OCI-M1 (cell line): ENCODE measurements at regions not wholly inside any gene's neighbourhood (a gene's known extent, or its start where the extent isn't known, plus 50 kb on each side); places are given as distances from the start of the nearest gene placed in this dataset.
"Not testable (repeated sequence)": the region's sequence is repeated elsewhere in the genome, so short reads cannot be mapped to it uniquely, and the experiment has no call there.

Source experiments
- DNase-seq: peaks from one replicate; lab custom pipeline; 2025; lab: John Stamatoyannopoulos, UW

GRCh38 chr16:26715969-26716368 lies 350.8 kb upstream of the C16orf82 start:
- DNase-seq: no peak

- no peak for DNase-seq
Observed at GRCh38 chr16:26717826-26718225, 348.9 kb upstream of the C16orf82 start.

GRCh38 chr16:26721290-26721689 lies 345.4 kb upstream of the C16orf82 start:
- no peak for DNase-seq

- not testable (repeated sequence) for DNase-seq
Observed at GRCh38 chr16:26721957-26722356, 344.8 kb upstream of the C16orf82 start.

GRCh38 chr16:26724189-26724588 lies 342.5 kb upstream of the C16orf82 start:
- DNase-seq: no peak

GRCh38 chr16:26727848-26728247 lies 338.9 kb upstream of the C16orf82 start:
- DNase-seq: no peak

- DNase-seq: no peak
Observed at GRCh38 chr16:26729951-26730541, 336.7 kb upstream of the C16orf82 start.

- DNase-seq: no peak
Observed at GRCh38 chr16:26731729-26732128, 335.0 kb upstream of the C16orf82 start.

GRCh38 chr16:26733710-26734109 lies 333.0 kb upstream of the C16orf82 start:
- DNase-seq: no peak

- no peak for DNase-seq
Observed at GRCh38 chr16:26735521-26735920, 331.2 kb upstream of the C16orf82 start.

- DNase-seq: no peak
Observed at GRCh38 chr16:26736084-26736483, 330.6 kb upstream of the C16orf82 start.

GRCh38 chr16:26740771-26741170 lies 326.0 kb upstream of the C16orf82 start:
- no peak for DNase-seq

- DNase-seq: no peak
Observed at GRCh38 chr16:26742040-26742439, 324.7 kb upstream of the C16orf82 start.

- DNase-seq: no peak
Observed at GRCh38 chr16:26744430-26744829, 322.3 kb upstream of the C16orf82 start.

GRCh38 chr16:26747760-26748159 lies 319.0 kb upstream of the C16orf82 start:
- no peak for DNase-seq

- no peak for DNase-seq
Observed at GRCh38 chr16:26749072-26749471, 317.7 kb upstream of the C16orf82 start.

GRCh38 chr16:26752166-26752565 lies 314.6 kb upstream of the C16orf82 start:
- DNase-seq: no peak

- no peak for DNase-seq
Observed at GRCh38 chr16:26756633-26757032, 310.1 kb upstream of the C16orf82 start.

- DNase-seq: no peak
Observed at GRCh38 chr16:26762594-26762993, 304.1 kb upstream of the C16orf82 start.

- DNase-seq: peak; percentile 28
Observed at GRCh38 chr16:26765087-26765486, 301.6 kb upstream of the C16orf82 start.

GRCh38 chr16:26768385-26769010 lies 298.2 kb upstream of the C16orf82 start:
- DNase-seq: no peak

GRCh38 chr16:26770547-26770946 lies 296.2 kb upstream of the C16orf82 start:
- no peak for DNase-seq

GRCh38 chr16:26772503-26772902 lies 294.2 kb upstream of the C16orf82 start:
- no peak for DNase-seq

GRCh38 chr16:26777821-26778220 lies 288.9 kb upstream of the C16orf82 start:
- no peak for DNase-seq
